T-cell (primary cell): ENCODE measurements at regions not wholly inside any gene's neighbourhood (a gene's known extent, or its start where the extent isn't known, plus 50 kb on each side); places are given as distances from the start of the nearest gene placed in this dataset.

Experiments
- ATAC-seq, 4 experiments: fragments of 200-7000 bp in 3 of 4; fragments of 150-1000 bp in 1 of 4; cut with Tn5 transposase; replicated peaks in 1 of 4; 1 replicate in 3 of 4; 2 replicates in 1 of 4; pipeline ENCODE4 v1.10.0; 2021; ENCODE audit warnings: moderate library complexity in 3 of 4, mild to moderate bottlenecking in 2 of 4, moderate number of reproducible peaks in 1 of 4
- CTCF ChIA-PET, 2 donors: fragments of 300-600 bp; sonication (Branson Sonifier 250); formaldehyde crosslinking; loops; one replicate each; lab custom pipeline; 2022; ENCODE audit warnings: antibody characterized with exemption in 2 of 2; lab: Charles Lee
- POLR2A ChIA-PET, 2 donors: fragments of 300-600 bp; sonication (Branson Sonifier 250); formaldehyde crosslinking; loops; one replicate each; lab custom pipeline; 2022; ENCODE audit warnings: antibody characterized with exemption in 2 of 2; lab: Charles Lee
- DNase-seq, 35 experiments: peaks; one replicate each; pipeline versions ENCODE4 v3.0.0 to v3.0.0-alpha.2; 2013 to 2023
- H3K27ac ChIP-seq: one replicate; pipeline ENCODE4 v1.5.1; 2013; ENCODE audit warnings: low read length
- H3K27me3 ChIP-seq, 2 experiments: replicated peaks in 1 of 2; 1 replicate in 1 of 2; 2 replicates in 1 of 2; pipeline versions ENCODE4 v1.6.1 to v1.7.0; 2013; ENCODE audit warnings: low read length in 1 of 2, mixed read lengths in 1 of 2; ENCODE audit not compliant: control insufficient read depth in 2 of 2, insufficient read depth in 2 of 2; ENCODE audit errors: extremely low read depth in 1 of 2
- H3K36me3 ChIP-seq, 2 donors: 1 replicate in 1 of 2; 2 replicates in 1 of 2; pipeline versions ENCODE4 v1.6.1 to v1.7.0; 2013; ENCODE audit warnings: low read length in 1 of 2; ENCODE audit not compliant: control insufficient read depth in 2 of 2, insufficient read depth in 1 of 2; ENCODE audit errors: extremely low read depth in 1 of 2
- H3K4me1 ChIP-seq, 2 experiments: 1 replicate in 1 of 2; 2 replicates in 1 of 2; pipeline versions ENCODE4 v1.6.1 to v1.7.0; 2013; ENCODE audit warnings: low read length in 2 of 2, mixed read lengths in 1 of 2; ENCODE audit not compliant: insufficient read depth in 2 of 2, control insufficient read depth in 1 of 2; ENCODE audit errors: extremely low read depth in 1 of 2
- H3K4me3 ChIP-seq, 2 donors: 1 replicate in 1 of 2; 2 replicates in 1 of 2; pipeline versions ENCODE4 v1.5.1 to v1.7.0; 2013; ENCODE audit warnings: mild to moderate bottlenecking in 2 of 2, low read length in 1 of 2, moderate library complexity in 1 of 2; ENCODE audit not compliant: control insufficient read depth in 1 of 2; ENCODE audit errors: extremely low read depth in 1 of 2
- H3K9me3 ChIP-seq: 2 replicates; pipeline ENCODE4 v1.7.0; 2013
- H3K27ac Mint-ChIP-seq, 2 donors: one replicate each; pipeline ENCODE4 v1.8.0; 2020 to 2021; ENCODE audit warnings: mild to moderate bottlenecking in 2 of 2, mixed read lengths in 2 of 2
- H3K27me3 Mint-ChIP-seq, 2 donors: one replicate each; pipeline ENCODE4 v1.8.0; 2021 to 2022; ENCODE audit warnings: mixed read lengths in 2 of 2
- H3K36me3 Mint-ChIP-seq: one replicate; pipeline ENCODE4 v1.8.0; 2021; ENCODE audit warnings: mixed read lengths
- H3K4me1 Mint-ChIP-seq, 3 donors: one replicate each; pipeline ENCODE4 v1.8.0; 2020 to 2022; ENCODE audit warnings: mixed read lengths in 3 of 3, mild to moderate bottlenecking in 1 of 3
- H3K4me3 Mint-ChIP-seq, 3 donors: one replicate each; pipeline ENCODE4 v1.8.0; 2020 to 2022; ENCODE audit warnings: mild to moderate bottlenecking in 3 of 3, mixed read lengths in 3 of 3, moderate library complexity in 3 of 3
- H3K9me3 Mint-ChIP-seq, 3 donors: one replicate each; pipeline ENCODE4 v1.8.0; 2020 to 2022; ENCODE audit warnings: mixed read lengths in 3 of 3
- WGBS: methylation state at CpG from one replicate; pipeline ENCODE4 v1.1.5; 2013; ENCODE audit warnings: missing lambda C conversion rate; ENCODE audit not compliant: insufficient coverage; 5-methylcytosine and 5-hydroxymethylcytosine counted together

- Histone ChIP-seq H3K4me1 (no peaks in the 10 kb centered on the region), H3K27ac (no peak overlapping the region), H3K27me3 (peaks cover 4 to 15% of the 10 kb centered on the region in 2 experiments), H3K4me3 (no peak overlapping the region), H3K9me3 (no peaks in the 10 kb centered on the region), H3K36me3 (no peaks in the 10 kb centered on the region)
- H3K4me1 Mint-ChIP-seq, result no peaks in the 10 kb centered on the region
- peaks cover 0 to 14% (median 4%) of the 10 kb centered on the region in 3 donors for H3K9me3 Mint-ChIP-seq
- ATAC-seq (no peak), DNase-seq (no peak)
- no peak overlapping the region for H3K4me3 Mint-ChIP-seq
- H3K27me3 Mint-ChIP-seq, result peaks cover 14 to 19% of the 10 kb centered on the region in 2 donors
- ChIA-PET POLR2A (no interaction called here), CTCF (no interaction called here)
- WGBS, result 50% methylated on average over 6 of the region's 7 CpGs
- no peaks in the 10 kb centered on the region for H3K36me3 Mint-ChIP-seq
- H3K27ac Mint-ChIP-seq, result no peak overlapping the region
Measured at GRCh38 chr16:5472552-5472951, 375.0 kb upstream of the EEF2KMT start.

DNA sequence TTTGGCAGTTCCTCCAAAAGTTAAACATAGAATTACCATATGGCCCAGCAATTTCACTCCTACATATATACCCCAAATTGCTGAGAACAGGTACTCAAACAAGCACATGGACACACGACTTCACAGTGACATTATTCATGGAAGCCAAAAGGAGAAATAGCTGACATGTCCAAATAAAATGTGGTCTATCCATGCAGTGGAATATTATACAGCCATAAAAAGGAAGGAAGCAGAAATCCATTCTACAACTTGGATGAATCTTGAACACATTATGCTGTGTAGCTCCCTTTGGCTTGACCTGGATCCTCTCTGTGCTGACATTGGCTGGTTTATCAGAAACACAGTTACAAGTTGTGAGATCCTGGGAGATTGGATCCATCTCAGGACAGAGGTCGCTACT, 370.9 kb upstream of the EEF2KMT start:
- no peak overlapping the region for H3K27ac ChIP-seq
- Mint-ChIP-seq H3K4me1 (no peaks in the 10 kb centered on the region), H3K9me3 (peaks cover 0 to 8% (median 7%) of the 10 kb centered on the region in 3 donors), H3K36me3 (no peaks in the 10 kb centered on the region), H3K4me3 (no peak overlapping the region), H3K27me3 (peaks cover 17 to 20% of the 10 kb centered on the region in 2 donors), H3K27ac (no peak overlapping the region)
- no peaks in the 10 kb centered on the region for H3K9me3 ChIP-seq
- H3K4me1 ChIP-seq, result no peaks in the 10 kb centered on the region
- CTCF ChIA-PET, result no interaction called here
- peaks cover 4 to 20% of the 10 kb centered on the region in 2 experiments for H3K27me3 ChIP-seq
- no peak for DNase-seq
- WGBS, result 60% methylated on average over 1 of the region's 2 CpGs
- ATAC-seq, result no peak
- POLR2A ChIA-PET, result interaction anchor here in 1 of 2 donors (0.6 kb wide), 1 partner anchor 59 kb away, joined by 7 read pairs; no protein-coding TSS in a partner anchor
- H3K36me3 ChIP-seq, result no peaks in the 10 kb centered on the region
- no peak overlapping the region for H3K4me3 ChIP-seq

GRCh38 chr16:5467552-5467951, 370.0 kb upstream of the EEF2KMT start:
- no CpG with 5 or more reads among the region's 3 CpGs for WGBS
- H3K27me3 ChIP-seq, result peaks cover 2 to 17% of the 10 kb centered on the region in 2 experiments
- no peak overlapping the region for H3K4me3 ChIP-seq
- Mint-ChIP-seq H3K9me3 (peaks cover 0 to 7% (median 4%) of the 10 kb centered on the region in 3 donors), H3K4me1 (no peaks in the 10 kb centered on the region), H3K27me3 (peaks cover 14 to 15% of the 10 kb centered on the region in 2 donors), H3K27ac (no peak overlapping the region), H3K4me3 (no peak overlapping the region), H3K36me3 (no peaks in the 10 kb centered on the region)
- H3K4me1 ChIP-seq, result no peaks in the 10 kb centered on the region
- no peak overlapping the region for H3K27ac ChIP-seq
- ChIA-PET CTCF (no interaction called here), POLR2A (no interaction called here)
- no peaks in the 10 kb centered on the region for H3K9me3 ChIP-seq
- no peak for ATAC-seq
- H3K36me3 ChIP-seq, result no peaks in the 10 kb centered on the region
- no peak for DNase-seq

- ChIA-PET CTCF (no interaction called here), POLR2A (no interaction called here)
- Mint-ChIP-seq H3K9me3 (peaks cover 0 to 7% (median 4%) of the 10 kb centered on the region in 3 donors), H3K27me3 (peaks cover 8 to 10% of the 10 kb centered on the region in 2 donors), H3K27ac (no peak overlapping the region), H3K4me3 (no peak overlapping the region), H3K36me3 (no peaks in the 10 kb centered on the region), H3K4me1 (no peaks in the 10 kb centered on the region)
- H3K36me3 ChIP-seq, result no peaks in the 10 kb centered on the region
- 25% methylated on average over 1 of the region's 2 CpGs for WGBS
- ATAC-seq (no peak), DNase-seq (no peak)
- H3K4me1 ChIP-seq, result no peaks in the 10 kb centered on the region
- H3K9me3 ChIP-seq, result no peaks in the 10 kb centered on the region
- no peak overlapping the region for H3K27ac ChIP-seq
- H3K4me3 ChIP-seq, result no peak overlapping the region
- peaks cover 0 to 12% of the 10 kb centered on the region in 2 experiments for H3K27me3 ChIP-seq
Measured at GRCh38 chr16:5466551-5466950, 369.0 kb upstream of the EEF2KMT start.

DNA sequence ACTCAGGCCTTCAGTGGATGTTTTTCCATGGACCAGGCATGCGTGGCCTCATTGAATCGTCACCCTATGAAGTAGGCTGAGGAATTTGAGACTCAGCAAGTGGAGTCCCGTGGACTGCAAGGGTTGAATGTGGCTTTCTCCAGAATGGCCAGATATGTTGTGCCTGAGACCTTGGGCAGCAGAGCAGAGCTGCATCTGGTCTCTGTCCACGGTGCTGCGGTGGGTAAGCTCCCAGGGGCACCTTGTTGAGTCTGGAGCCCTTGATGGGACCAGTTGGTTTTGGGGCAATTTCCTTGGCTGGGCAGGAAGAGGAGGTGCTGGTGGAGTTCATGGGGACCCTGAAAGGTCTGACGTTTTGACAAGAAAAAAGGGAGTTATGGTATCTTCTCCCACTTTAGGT, 368.1 kb upstream of the EEF2KMT start:
- H3K27me3 Mint-ChIP-seq, result peaks cover 8 to 10% of the 10 kb centered on the region in 2 donors
- H3K27ac Mint-ChIP-seq, result no peak overlapping the region
- no peaks in the 10 kb centered on the region for H3K9me3 ChIP-seq
- no peak overlapping the region for H3K27ac ChIP-seq
- ATAC-seq (no peak), DNase-seq (no peak)
- H3K36me3 Mint-ChIP-seq, result no peaks in the 10 kb centered on the region
- 64% methylated on average over 6 of the region's 6 CpGs for WGBS
- no peaks in the 10 kb centered on the region for H3K4me1 Mint-ChIP-seq
- no peaks in the 10 kb centered on the region for H3K36me3 ChIP-seq
- H3K4me1 ChIP-seq, result no peaks in the 10 kb centered on the region
- H3K4me3 Mint-ChIP-seq, result no peak overlapping the region
- ChIA-PET CTCF (no interaction called here), POLR2A (no interaction called here)
- H3K9me3 Mint-ChIP-seq, result peaks cover 0 to 7% (median 4%) of the 10 kb centered on the region in 3 donors
- H3K4me3 ChIP-seq, result no peak overlapping the region
- H3K27me3 ChIP-seq, result peaks cover 0 to 9% of the 10 kb centered on the region in 2 experiments

GRCh38 chr16:5463820-5464219, 366.2 kb upstream of the EEF2KMT start:
- Mint-ChIP-seq H3K4me3 (no peak overlapping the region), H3K4me1 (no peaks in the 10 kb centered on the region), H3K9me3 (peaks cover 0 to 4% (median 3%) of the 10 kb centered on the region in 3 donors), H3K27ac (no peak overlapping the region), H3K27me3 (peaks cover 7 to 11% of the 10 kb centered on the region in 2 donors), H3K36me3 (no peaks in the 10 kb centered on the region)
- Histone ChIP-seq H3K4me1 (no peaks in the 10 kb centered on the region), H3K27me3 (peaks cover 0 to 5% of the 10 kb centered on the region in 2 experiments), H3K9me3 (no peaks in the 10 kb centered on the region), H3K36me3 (no peaks in the 10 kb centered on the region), H3K4me3 (no peak overlapping the region), H3K27ac (no peak overlapping the region)
- ATAC-seq (no peak), DNase-seq (no peak)
- ChIA-PET CTCF (no interaction called here), POLR2A (no interaction called here)
- WGBS, result 55% methylated on average over 2 of the region's 2 CpGs

DNA sequence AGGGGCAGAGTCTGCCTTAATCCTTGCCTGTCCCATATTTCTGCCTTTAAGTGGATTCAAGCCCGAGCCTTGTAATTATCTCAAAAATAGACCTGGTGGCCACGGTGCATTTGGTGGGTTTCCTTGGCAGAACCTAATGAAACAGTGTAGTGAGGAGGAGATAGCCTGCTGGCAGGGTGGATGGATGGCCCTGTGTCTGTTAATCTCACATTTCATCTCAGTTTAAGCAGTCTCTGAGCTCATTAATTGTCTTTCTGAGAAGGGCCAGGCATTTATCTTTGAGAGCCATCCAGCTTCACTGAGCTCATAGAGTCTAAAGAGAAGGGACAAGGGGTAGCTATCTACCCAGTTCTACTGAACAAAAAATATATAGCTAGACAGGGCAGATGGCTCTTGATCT, 364.0 kb upstream of the EEF2KMT start:
- H3K9me3 Mint-ChIP-seq, result peaks cover 0 to 4% (median 0%) of the 10 kb centered on the region in 3 donors
- H3K4me1 Mint-ChIP-seq, result no peaks in the 10 kb centered on the region
- H3K27me3 Mint-ChIP-seq, result peaks cover 7 to 16% of the 10 kb centered on the region in 2 donors
- no CpG with 5 or more reads among the region's 2 CpGs for WGBS
- ChIA-PET CTCF (no interaction called here), POLR2A (interaction anchor here in 1 of 2 donors (0.7 kb wide), 1 partner anchor 17 kb away, joined by 6 read pairs; no protein-coding TSS in a partner anchor)
- H3K27ac Mint-ChIP-seq, result no peak overlapping the region
- Histone ChIP-seq H3K36me3 (no peaks in the 10 kb centered on the region), H3K4me3 (no peak overlapping the region), H3K4me1 (no peaks in the 10 kb centered on the region), H3K9me3 (no peaks in the 10 kb centered on the region), H3K27ac (no peak overlapping the region), H3K27me3 (peaks cover 0 to 5% of the 10 kb centered on the region in 2 experiments)
- no peaks in the 10 kb centered on the region for H3K36me3 Mint-ChIP-seq
- ATAC-seq, result no peak
- no peak for DNase-seq
- no peak overlapping the region for H3K4me3 Mint-ChIP-seq
